K562 (cell line): ENCODE measurements at regions not wholly inside any gene's neighbourhood (a gene's known extent, or its start where the extent isn't known, plus 50 kb on each side); places are given as distances from the start of the nearest gene placed in this dataset.

Experiments used
- ATAC-seq: fragments of 200-7000 bp; cut with Tn5 transposase; 3 replicates; pipeline ENCODE4 v1.9.1; 2020; ENCODE audit warnings: moderate library complexity
- BruUV-seq: library from RNA; stranded (reverse); fragments of 400-500 nt; replicated peaks from 2 replicates; lab custom pipeline; 2021; lab: Mats Ljungman, UMichigan
- CTCF ChIA-PET: fragments of 300-600 bp; formaldehyde crosslinking; extraction: SDS; loops from one replicate; lab custom pipeline; 2021; ENCODE audit warnings: low intra/inter-chr PET ratio; lab: Yijun Ruan, JAX
- POLR2A ChIA-PET: fragments of 300-600, 350-650 bp; sonication (Branson Sonifier 250); formaldehyde crosslinking; extraction: SDS; loops from one replicate; lab custom pipeline; 2021; ENCODE audit warnings: antibody characterized with exemption, inconsistent platforms; lab: Yijun Ruan, JAX
- DNase-seq, 4 experiments: peaks; one replicate each; pipeline versions ENCODE4 v3.0.0 to v3.0.0-alpha.2; 2011 to 2018; ENCODE audit warnings: low spot score in 3 of 4, mixed read lengths in 3 of 4; ENCODE audit errors: extremely low read depth in 1 of 4
- FAIRE-seq: peaks from 2 replicates; lab custom pipeline; 2011; peaks lifted over from hg19 to GRCh38; lab: Jason Lieb, UNC
- H2AFZ ChIP-seq: 2 replicates; pipeline ENCODE4 v1.6.0; 2011; ENCODE audit warnings: low read depth, low read length, control low read depth, inconsistent platforms
- H3K27ac ChIP-seq: fragments of 200-600 bp; 3 replicates; pipeline ENCODE4 v1.8.0; 2011; ENCODE audit warnings: low read depth, mild to moderate bottlenecking, control low read depth, inconsistent platforms, low read length, moderate library complexity, mixed read lengths; ENCODE audit errors: extremely low read depth
- H3K27me3 ChIP-seq, 2 experiments: fragments of 300-600 bp in 1 of 2; 2 replicates in 1 of 2; 3 replicates in 1 of 2; pipeline versions ENCODE4 v1.6.0 to v1.8.0; 2011; ENCODE audit warnings: inconsistent platforms in 2 of 2, low read length in 2 of 2, mild to moderate bottlenecking in 1 of 2, mixed read lengths in 1 of 2, moderate library complexity in 1 of 2; ENCODE audit not compliant: control insufficient read depth in 2 of 2, insufficient read depth in 2 of 2
- H3K36me3 ChIP-seq: fragments of 300-600 bp; 3 replicates; pipeline ENCODE4 v1.8.0; 2011; ENCODE audit warnings: mild to moderate bottlenecking, low read length, inconsistent platforms; ENCODE audit not compliant: control insufficient read depth, insufficient read depth
- H3K4me1 ChIP-seq, 2 experiments: fragments of 200-600 bp in 1 of 2; replicated peaks in 1 of 2; 2 replicates in 1 of 2; 3 replicates in 1 of 2; pipeline versions ENCODE4 v1.5.1 to v1.8.0; 2011; ENCODE audit warnings: inconsistent platforms in 2 of 2, low read length in 2 of 2, mild to moderate bottlenecking in 1 of 2, mixed read lengths in 1 of 2, moderate library complexity in 1 of 2; ENCODE audit not compliant: control insufficient read depth in 2 of 2, insufficient read depth in 2 of 2
- H3K4me2 ChIP-seq: 2 replicates; pipeline ENCODE4 v1.6.1; 2011; ENCODE audit warnings: low read length, control low read depth, inconsistent platforms, mixed read lengths; ENCODE audit not compliant: insufficient read depth
- H3K4me3 ChIP-seq: fragments of 200-600 bp; sonication (generic), shearing (Covaris generic); 2 replicates; pipeline ENCODE4 v1.5.1; 2016; ENCODE audit warnings: control low read depth, inconsistent platforms
- H3K79me2 ChIP-seq: fragments of 200-600 bp; 3 replicates; pipeline ENCODE4 v1.8.0; 2011; ENCODE audit warnings: low read length, inconsistent platforms; ENCODE audit not compliant: control insufficient read depth, insufficient read depth
- H3K9ac ChIP-seq, 2 experiments: 2 replicates each; pipeline versions ENCODE4 v1.6.0 to v1.6.1; 2011; ENCODE audit warnings: low read depth in 2 of 2, low read length in 2 of 2, control low read depth in 1 of 2, inconsistent platforms in 1 of 2, mild to moderate bottlenecking in 1 of 2, mixed read lengths in 1 of 2; ENCODE audit not compliant: insufficient read depth in 1 of 2
- H3K9me1 ChIP-seq: one replicate; pipeline ENCODE4 v1.6.0; 2011; ENCODE audit warnings: inconsistent platforms, mild to moderate bottlenecking, low read length, moderate library complexity; ENCODE audit not compliant: control insufficient read depth, insufficient read depth
- H3K9me3 ChIP-seq: replicated peaks from 2 replicates; pipeline ENCODE4 v1.5.1; 2011; ENCODE audit warnings: low read depth, low read length, inconsistent platforms; ENCODE audit not compliant: control insufficient read depth, insufficient read depth
- H4K20me1 ChIP-seq: replicated peaks from 2 replicates; pipeline ENCODE4 v1.6.1; 2011; ENCODE audit warnings: low read length, inconsistent platforms, mixed read lengths; ENCODE audit not compliant: control insufficient read depth, insufficient read depth
- MYBL2 ChIP-seq, 2 experiments: fragments of 450-650 bp in 1 of 2; sonication (generic) in 1 of 2; formaldehyde crosslinking in 1 of 2; IDR thresholded peaks; 2 replicates each; pipeline versions ENCODE4 v1.6.1 to v1.8.1; 2017 to 2022; ENCODE audit warnings: borderline replicate concordance in 1 of 2, inconsistent platforms in 1 of 2, low read depth in 1 of 2, mild to moderate bottlenecking in 1 of 2, missing genetic modification reagents in 1 of 2, moderate library complexity in 1 of 2
- SIRT6 ChIP-seq: IDR thresholded peaks from one replicate; pipeline ENCODE4 v1.6.1; 2012; ENCODE audit warnings: low read depth, mild to moderate bottlenecking, control low read depth, inconsistent platforms, low read length, moderate library complexity
- SNRNP70 ChIP-seq: fragments of 200-400 bp; formaldehyde crosslinking; optimal IDR thresholded peaks from 2 replicates; pipeline ENCODE3; 2017; ENCODE audit warnings: low read depth, low read length
- THRAP3 ChIP-seq: fragments of 450-650 bp; IDR thresholded peaks from 2 replicates; pipeline ENCODE4 v1.6.1; 2016; ENCODE audit warnings: mild to moderate bottlenecking, inconsistent platforms, borderline replicate concordance
- ZBTB8A ChIP-seq: fragments of 450-650 bp; IDR thresholded peaks from 2 replicates; pipeline ENCODE4 v1.6.1; 2018; ENCODE audit warnings: mild to moderate bottlenecking, moderate library complexity; ENCODE audit not compliant: partially characterized antibody
- ZFPM2 ChIP-seq: fragments of 250-450 bp; sonication (Bioruptor Pico); IDR thresholded peaks from 2 replicates; pipeline ENCODE4 v1.5.1; 2022; ENCODE audit warnings: mild to moderate bottlenecking
- ZNF133 ChIP-seq: fragments of 250-450 bp; sonication (Bioruptor Pico); IDR thresholded peaks from 2 replicates; pipeline ENCODE4 v1.4.0; 2020; ENCODE audit warnings: mild to moderate bottlenecking
- ZNF766 ChIP-seq: fragments of 200-800 bp; sonication (Bioruptor generic); conservative IDR thresholded peaks from 2 replicates; pipeline ENCODE4 v1.6.1; 2016; ENCODE audit warnings: missing genetic modification characterization, missing compliant biosample characterization
- in situ Hi-C: fragments of 300-500 bp; cut with MboI; formaldehyde crosslinking; loops from 4 replicates; pipeline ENCODE4 v1.15.0; 2018; ENCODE audit warnings: inconsistent platforms, mixed read lengths
- intact Hi-C: fragments of 100-400 bp; cut with micrococcal nuclease; formaldehyde crosslinking; loops from 2 replicates; pipeline ENCODE4 v1.14.2; 2022
- TF ChIP-seq, protein P1 (sequence below): sonication (generic); formaldehyde crosslinking; IDR thresholded peaks from 2 replicates; pipeline ENCODE4 v1.8.0; 2023; ENCODE audit warnings: missing genetic modification reagents, mild to moderate bottlenecking, borderline replicate concordance
- TF ChIP-seq, protein P2 (sequence below), 3 experiments: IDR thresholded peaks in 2 of 3; conservative IDR thresholded peaks in 1 of 3; 2 replicates each; pipeline ENCODE4 v1.5.1; 2011 to 2012; ENCODE audit warnings: low read length in 3 of 3, mild to moderate bottlenecking in 3 of 3, control low read depth in 2 of 3, improper control_type of control experiment in 1 of 3, inconsistent platforms in 1 of 3, low read depth in 1 of 3, mixed read lengths in 1 of 3, moderate library complexity in 1 of 3; ENCODE audit not compliant: insufficient read depth in 2 of 3

DNA sequence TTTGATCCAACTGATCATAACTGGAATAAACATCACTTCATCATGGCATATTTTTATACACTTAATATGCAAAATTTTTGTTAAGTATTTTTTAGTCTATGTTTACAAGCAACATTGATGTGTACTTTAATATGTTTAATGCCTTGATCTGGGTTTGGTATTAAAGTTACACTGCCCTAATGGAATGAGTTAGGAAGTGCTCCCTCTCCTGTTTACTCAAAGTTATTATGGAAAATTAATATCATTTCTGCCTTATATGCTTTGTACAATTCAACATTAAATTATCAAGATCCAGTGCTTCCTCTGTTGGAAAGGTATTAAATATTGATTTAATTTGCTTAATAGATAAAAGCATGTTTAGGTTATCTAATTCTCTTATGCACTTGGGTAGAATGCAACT is 927.3 kb upstream of the RAG2 start:
- H3K4me3 ChIP-seq: no peak overlapping the region

DNA sequence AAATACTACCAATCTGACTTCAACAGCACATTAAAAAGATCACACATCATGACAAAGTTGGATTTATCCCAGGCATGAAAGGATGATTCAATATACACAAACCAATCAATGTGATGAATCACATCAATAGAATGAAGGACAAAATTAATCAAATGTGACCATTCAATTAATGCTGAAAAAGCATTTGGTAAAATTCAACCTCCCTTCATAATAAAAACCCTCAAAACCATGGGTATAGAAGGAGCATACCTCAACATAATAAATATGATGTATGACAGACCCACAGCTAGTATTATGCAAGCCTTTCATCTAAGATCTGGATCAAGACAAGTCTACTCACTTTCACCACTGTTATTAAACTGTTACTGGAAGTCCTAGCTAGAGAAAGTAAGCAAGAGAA is 921.7 kb upstream of the RAG2 start:
- no TSS peak for BruUV-seq
- Histone ChIP-seq H3K79me2 (no peaks in the 10 kb centered on the region), H3K9ac (no peak overlapping the region), H3K27ac (no peak overlapping the region), H3K9me1 (no peaks in the 10 kb centered on the region), H2AFZ (no peak overlapping the region), H4K20me1 (no peaks in the 10 kb centered on the region), H3K4me3 (no peak overlapping the region), H3K36me3 (no peaks in the 10 kb centered on the region), H3K27me3 (no peaks in the 10 kb centered on the region), H3K4me1 (no peaks in the 10 kb centered on the region), H3K4me2 (no peak overlapping the region), H3K9me3 (no peaks in the 10 kb centered on the region)
- intact Hi-C loops: no loop called here
- DNase-seq (no peak), ATAC-seq (no peak), FAIRE-seq (no peak)
- POLR2A ChIA-PET: no interaction called here
- CTCF ChIA-PET: no interaction called here
- in situ Hi-C loops: no loop called here
- TF ChIP-seq SIRT6 (no peak), ZNF766 (no peak), ZFPM2 (CRISPR knock-in tag) (no peak), ZNF133 (CRISPR knock-in tag) (no peak), MYBL2 (IDR thresholded peaks at IDR 0.05; ENCODE audit: low read depth) (no peak), MYBL2 (CRISPR knock-in tag; IDR thresholded peaks at IDR 0.05; ENCODE audit: borderline replicate concordance) (no peak), THRAP3 (no peak), SNRNP70 (no peak)
- TF ChIP-seq, protein P1, sequence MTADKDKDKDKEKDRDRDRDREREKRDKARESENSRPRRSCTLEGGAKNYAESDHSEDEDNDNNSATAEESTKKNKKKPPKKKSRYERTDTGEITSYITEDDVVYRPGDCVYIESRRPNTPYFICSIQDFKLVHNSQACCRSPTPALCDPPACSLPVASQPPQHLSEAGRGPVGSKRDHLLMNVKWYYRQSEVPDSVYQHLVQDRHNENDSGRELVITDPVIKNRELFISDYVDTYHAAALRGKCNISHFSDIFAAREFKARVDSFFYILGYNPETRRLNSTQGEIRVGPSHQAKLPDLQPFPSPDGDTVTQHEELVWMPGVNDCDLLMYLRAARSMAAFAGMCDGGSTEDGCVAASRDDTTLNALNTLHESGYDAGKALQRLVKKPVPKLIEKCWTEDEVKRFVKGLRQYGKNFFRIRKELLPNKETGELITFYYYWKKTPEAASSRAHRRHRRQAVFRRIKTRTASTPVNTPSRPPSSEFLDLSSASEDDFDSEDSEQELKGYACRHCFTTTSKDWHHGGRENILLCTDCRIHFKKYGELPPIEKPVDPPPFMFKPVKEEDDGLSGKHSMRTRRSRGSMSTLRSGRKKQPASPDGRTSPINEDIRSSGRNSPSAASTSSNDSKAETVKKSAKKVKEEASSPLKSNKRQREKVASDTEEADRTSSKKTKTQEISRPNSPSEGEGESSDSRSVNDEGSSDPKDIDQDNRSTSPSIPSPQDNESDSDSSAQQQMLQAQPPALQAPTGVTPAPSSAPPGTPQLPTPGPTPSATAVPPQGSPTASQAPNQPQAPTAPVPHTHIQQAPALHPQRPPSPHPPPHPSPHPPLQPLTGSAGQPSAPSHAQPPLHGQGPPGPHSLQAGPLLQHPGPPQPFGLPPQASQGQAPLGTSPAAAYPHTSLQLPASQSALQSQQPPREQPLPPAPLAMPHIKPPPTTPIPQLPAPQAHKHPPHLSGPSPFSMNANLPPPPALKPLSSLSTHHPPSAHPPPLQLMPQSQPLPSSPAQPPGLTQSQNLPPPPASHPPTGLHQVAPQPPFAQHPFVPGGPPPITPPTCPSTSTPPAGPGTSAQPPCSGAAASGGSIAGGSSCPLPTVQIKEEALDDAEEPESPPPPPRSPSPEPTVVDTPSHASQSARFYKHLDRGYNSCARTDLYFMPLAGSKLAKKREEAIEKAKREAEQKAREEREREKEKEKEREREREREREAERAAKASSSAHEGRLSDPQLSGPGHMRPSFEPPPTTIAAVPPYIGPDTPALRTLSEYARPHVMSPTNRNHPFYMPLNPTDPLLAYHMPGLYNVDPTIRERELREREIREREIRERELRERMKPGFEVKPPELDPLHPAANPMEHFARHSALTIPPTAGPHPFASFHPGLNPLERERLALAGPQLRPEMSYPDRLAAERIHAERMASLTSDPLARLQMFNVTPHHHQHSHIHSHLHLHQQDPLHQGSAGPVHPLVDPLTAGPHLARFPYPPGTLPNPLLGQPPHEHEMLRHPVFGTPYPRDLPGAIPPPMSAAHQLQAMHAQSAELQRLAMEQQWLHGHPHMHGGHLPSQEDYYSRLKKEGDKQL (CRISPR knock-in tag): no peak
- TF ChIP-seq, protein P2, sequence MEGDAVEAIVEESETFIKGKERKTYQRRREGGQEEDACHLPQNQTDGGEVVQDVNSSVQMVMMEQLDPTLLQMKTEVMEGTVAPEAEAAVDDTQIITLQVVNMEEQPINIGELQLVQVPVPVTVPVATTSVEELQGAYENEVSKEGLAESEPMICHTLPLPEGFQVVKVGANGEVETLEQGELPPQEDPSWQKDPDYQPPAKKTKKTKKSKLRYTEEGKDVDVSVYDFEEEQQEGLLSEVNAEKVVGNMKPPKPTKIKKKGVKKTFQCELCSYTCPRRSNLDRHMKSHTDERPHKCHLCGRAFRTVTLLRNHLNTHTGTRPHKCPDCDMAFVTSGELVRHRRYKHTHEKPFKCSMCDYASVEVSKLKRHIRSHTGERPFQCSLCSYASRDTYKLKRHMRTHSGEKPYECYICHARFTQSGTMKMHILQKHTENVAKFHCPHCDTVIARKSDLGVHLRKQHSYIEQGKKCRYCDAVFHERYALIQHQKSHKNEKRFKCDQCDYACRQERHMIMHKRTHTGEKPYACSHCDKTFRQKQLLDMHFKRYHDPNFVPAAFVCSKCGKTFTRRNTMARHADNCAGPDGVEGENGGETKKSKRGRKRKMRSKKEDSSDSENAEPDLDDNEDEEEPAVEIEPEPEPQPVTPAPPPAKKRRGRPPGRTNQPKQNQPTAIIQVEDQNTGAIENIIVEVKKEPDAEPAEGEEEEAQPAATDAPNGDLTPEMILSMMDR (IDR thresholded peaks at IDR 0.05 in 2 of 3, conservative IDR thresholded peaks at IDR 0.05 in 1 of 3; ENCODE audit: insufficient read depth in 2 of 3, low read depth in 1 of 3, low read length in 3 of 3): no peak

More for the DNA sequence above, 927.3 kb upstream of the RAG2 start:
- no peak for FAIRE-seq
- Histone ChIP-seq H3K79me2 (no peaks in the 10 kb centered on the region), H4K20me1 (no peaks in the 10 kb centered on the region), H3K9me1 (no peaks in the 10 kb centered on the region), H3K36me3 (no peaks in the 10 kb centered on the region), H3K27me3 (no peaks in the 10 kb centered on the region), H3K9me3 (no peaks in the 10 kb centered on the region), H2AFZ (no peak overlapping the region), H3K27ac (no peak overlapping the region), H3K4me2 (no peak overlapping the region), H3K4me1 (no peaks in the 10 kb centered on the region), H3K9ac (no peak overlapping the region)
- in situ Hi-C loops: no loop called here
- no peak for TF ChIP-seq ZBTB8A
- no peak for ATAC-seq
- DNase-seq: no peak
- CTCF ChIA-PET: no interaction called here
- intact Hi-C loops: no loop called here
- POLR2A ChIA-PET: no interaction called here
- no TSS peak for BruUV-seq
